Loucy (cell line): ENCODE measurements at regions not wholly inside any gene's neighbourhood (a gene's known extent, or its start where the extent isn't known, plus 50 kb on each side); places are given as distances from the start of the nearest gene placed in this dataset.

ENCODE experiments used
- H2AFZ ChIP-seq: fragments of 200-600 bp; sonication (generic); 2 replicates; pipeline ENCODE4 v1.6.0; 2016; ENCODE audit warnings: antibody characterized with exemption, mild to moderate bottlenecking, low read length, moderate library complexity
- H3F3A ChIP-seq: fragments of 200-600 bp; 2 replicates; pipeline ENCODE4 v1.6.0; 2016; ENCODE audit warnings: antibody characterized with exemption, low read depth, mild to moderate bottlenecking
- H3K27me3 ChIP-seq: fragments of 200-600 bp; sonication (generic); 2 replicates; pipeline ENCODE4 v1.6.1; 2014; ENCODE audit warnings: low read length, mild to moderate bottlenecking; ENCODE audit not compliant: insufficient read depth, poor library complexity, severe bottlenecking
- H3K36me3 ChIP-seq: fragments of 200-600 bp; sonication (generic); 2 replicates; pipeline ENCODE4 v1.6.1; 2016; ENCODE audit warnings: low read length; ENCODE audit not compliant: insufficient read depth
- H3K4me1 ChIP-seq: fragments of 200-600 bp; sonication (generic); 2 replicates; pipeline ENCODE4 v1.5.1; 2014; ENCODE audit warnings: low read length, mild to moderate bottlenecking; ENCODE audit not compliant: insufficient read depth, poor library complexity, severe bottlenecking
- H3K4me2 ChIP-seq: fragments of 200-600 bp; sonication (generic); 2 replicates; pipeline ENCODE4 v1.6.0; 2014; ENCODE audit warnings: antibody characterized with exemption, low read length, low read depth, mild to moderate bottlenecking; ENCODE audit not compliant: poor library complexity, severe bottlenecking
- H3K4me3 ChIP-seq: fragments of 200-600 bp; sonication (generic); 2 replicates; pipeline ENCODE4 v1.5.1; 2014; ENCODE audit warnings: low read length, mild to moderate bottlenecking, mixed read lengths; ENCODE audit not compliant: poor library complexity, severe bottlenecking
- H3K79me2 ChIP-seq: fragments of 200-600 bp; sonication (generic); 2 replicates; pipeline ENCODE4 v1.6.1; 2014; ENCODE audit warnings: low read length; ENCODE audit not compliant: insufficient read depth
- H3K9ac ChIP-seq: fragments of 200-600 bp; sonication (generic); 2 replicates; pipeline ENCODE4 v1.6.0; 2014; ENCODE audit warnings: mild to moderate bottlenecking, low read depth, low read length, moderate library complexity; ENCODE audit not compliant: poor library complexity, severe bottlenecking
- H3K9me2 ChIP-seq: fragments of 200-600 bp; sonication (generic); replicated peaks from 2 replicates; pipeline ENCODE4 v1.6.1; 2016; ENCODE audit warnings: low read depth, low read length, mixed read lengths
- H3K9me3 ChIP-seq: fragments of 200-600 bp; sonication (generic); 2 replicates; pipeline ENCODE4 v1.6.1; 2014; ENCODE audit warnings: mild to moderate bottlenecking, antibody characterized with exemption, low read length, low read depth; ENCODE audit not compliant: insufficient read depth
- H4K20me1 ChIP-seq: fragments of 200-600 bp; sonication (generic); 2 replicates; pipeline ENCODE4 v1.6.0; 2014; ENCODE audit warnings: antibody characterized with exemption, low read length, mild to moderate bottlenecking; ENCODE audit not compliant: insufficient read depth, poor library complexity, severe bottlenecking
- CTCF ChIP-seq: fragments of 200-600 bp; sonication (generic); conservative IDR thresholded peaks from 2 replicates; pipeline ENCODE4 v1.5.1; 2014; ENCODE audit warnings: mild to moderate bottlenecking, antibody characterized with exemption, low read length
- EZH2phosphoT487 ChIP-seq: fragments of 200-600 bp; IDR thresholded peaks from 2 replicates; pipeline ENCODE4 v1.6.1; 2018; ENCODE audit warnings: antibody characterized with exemption, mild to moderate bottlenecking, moderate library complexity, borderline replicate concordance

DNA sequence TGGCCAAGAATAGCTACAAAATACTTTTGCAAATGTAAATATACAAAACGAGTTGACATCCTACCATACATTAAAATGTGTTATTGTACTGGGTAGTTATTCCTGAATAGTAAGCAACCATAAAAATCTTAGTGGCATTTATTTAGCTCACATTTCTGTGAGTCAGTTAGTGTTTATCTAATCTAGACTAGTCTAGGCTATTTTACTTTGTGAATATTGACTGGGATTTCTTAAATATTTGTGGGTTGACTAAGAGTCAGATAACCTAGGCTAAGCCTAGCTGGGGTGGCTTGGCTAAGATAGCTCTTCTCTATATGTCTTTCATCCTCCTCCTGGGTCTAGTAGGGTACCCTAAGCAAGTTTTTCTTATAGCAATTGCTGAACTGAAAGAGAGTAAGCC is 543.8 kb upstream of the DIAPH2 start:
- H3K9me2 ChIP-seq = no peaks in the 10 kb centered on the region
- no peaks in the 10 kb centered on the region for H3K36me3 ChIP-seq
- no peak for TF ChIP-seq EZH2phosphoT487
- no peak for TF ChIP-seq CTCF
- no peak overlapping the region for H3K9ac ChIP-seq
- H3F3A ChIP-seq = no peaks in the 10 kb centered on the region
- H4K20me1 ChIP-seq = no peaks in the 10 kb centered on the region
- no peaks in the 10 kb centered on the region for H3K79me2 ChIP-seq
- no peak overlapping the region for H2AFZ ChIP-seq
- no peaks in the 10 kb centered on the region for H3K9me3 ChIP-seq
- H3K4me1 ChIP-seq = no peaks in the 10 kb centered on the region
- H3K4me2 ChIP-seq = no peak overlapping the region
- H3K27me3 ChIP-seq = no peaks in the 10 kb centered on the region
- no peak overlapping the region for H3K4me3 ChIP-seq

GRCh38 chrX:96147681-96148080 is 537.0 kb upstream of the DIAPH2 start:
- no peak overlapping the region for H2AFZ ChIP-seq
- H3K4me2 ChIP-seq = no peak overlapping the region
- H3K4me1 ChIP-seq = no peaks in the 10 kb centered on the region
- H3K79me2 ChIP-seq = no peaks in the 10 kb centered on the region
- H3K27me3 ChIP-seq = no peaks in the 10 kb centered on the region
- no peak overlapping the region for H3K9ac ChIP-seq
- no peak overlapping the region for H3K4me3 ChIP-seq
- no peaks in the 10 kb centered on the region for H3K9me3 ChIP-seq
- no peaks in the 10 kb centered on the region for H3K36me3 ChIP-seq
- H3K9me2 ChIP-seq = no peaks in the 10 kb centered on the region
- no peaks in the 10 kb centered on the region for H3F3A ChIP-seq
- H4K20me1 ChIP-seq = no peaks in the 10 kb centered on the region
- TF ChIP-seq CTCF = no peak
- TF ChIP-seq EZH2phosphoT487 = no peak

- Histone ChIP-seq H2AFZ (no peak overlapping the region), H3K9me2 (no peaks in the 10 kb centered on the region), H3K36me3 (no peaks in the 10 kb centered on the region), H3K4me2 (no peak overlapping the region), H3K79me2 (no peaks in the 10 kb centered on the region), H3K9ac (no peak overlapping the region), H4K20me1 (no peaks in the 10 kb centered on the region), H3K27me3 (no peaks in the 10 kb centered on the region), H3F3A (no peaks in the 10 kb centered on the region), H3K9me3 (no peaks in the 10 kb centered on the region), H3K4me1 (no peaks in the 10 kb centered on the region), H3K4me3 (no peak overlapping the region)
- TF ChIP-seq EZH2phosphoT487 (no peak), CTCF (no peak)
These were observed 514.0 kb upstream of the DIAPH2 start for GRCh38 chrX:96170626-96171025.
